NCI-H1048 (cell line): ENCODE measurements at regions not wholly inside any gene's neighbourhood (a gene's known extent, or its start where the extent isn't known, plus 50 kb on each side); places are given as distances from the start of the nearest gene placed in this dataset.

ENCODE experiments used
- DNase-seq: peaks from one replicate; lab custom pipeline; 2025; lab: John Stamatoyannopoulos, UW

DNA sequence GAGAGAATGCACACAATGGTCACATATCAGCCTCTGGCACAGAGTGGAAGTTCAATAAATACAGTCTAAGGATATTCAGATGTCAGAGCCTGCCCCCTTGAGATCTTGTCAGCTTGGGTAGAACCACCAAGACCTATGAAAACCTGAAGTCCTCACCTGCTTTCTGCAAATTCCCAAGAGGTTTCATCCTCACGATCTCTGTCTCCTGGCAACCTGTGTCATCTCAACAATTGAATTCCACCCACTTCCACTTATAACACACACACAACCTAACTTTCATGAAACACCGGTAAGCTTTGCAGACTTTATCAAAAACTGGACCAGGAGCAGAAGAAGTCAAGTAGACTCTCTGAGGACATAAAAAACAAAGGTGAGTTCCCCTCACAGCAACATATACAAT lies 151.6 kb upstream of the SLC30A5 start:
- no peak for DNase-seq

DNA sequence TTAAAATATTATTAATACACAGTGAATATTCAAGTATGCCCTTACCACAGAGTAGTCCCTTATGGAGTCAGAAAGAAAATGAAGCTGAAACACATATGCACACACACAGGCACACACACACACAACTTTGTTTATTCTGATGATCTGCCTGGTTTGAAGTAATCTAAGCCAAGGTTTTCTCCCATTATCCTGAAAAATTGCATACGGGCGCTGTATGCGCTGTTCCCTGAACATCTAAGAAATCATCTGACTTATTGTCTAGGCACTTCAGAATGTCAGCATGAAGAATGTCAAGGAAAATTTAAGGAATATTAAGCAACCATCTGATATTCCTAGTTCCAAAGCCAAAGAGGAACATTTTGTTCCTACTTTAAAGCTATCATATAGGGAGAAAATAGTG lies 147.1 kb upstream of the SLC30A5 start:
- no peak for DNase-seq

DNA sequence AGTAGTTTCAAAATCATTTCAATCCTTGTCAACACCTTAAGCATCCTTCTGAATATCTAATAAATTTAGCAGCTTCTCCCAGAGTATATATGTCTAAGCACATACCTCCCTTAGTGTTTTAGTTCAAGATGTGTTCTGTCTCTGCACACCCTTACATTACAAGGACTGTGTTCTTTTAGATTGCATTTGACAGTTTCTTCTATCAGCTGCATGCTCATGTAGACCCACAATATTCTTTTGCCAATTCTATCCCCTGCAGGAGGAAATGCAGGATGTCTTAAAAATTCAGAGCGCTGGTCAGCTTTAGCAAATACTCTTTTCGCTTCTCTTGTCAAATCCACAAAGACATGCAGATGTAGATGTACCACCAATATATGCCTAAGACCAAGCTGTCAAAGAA lies 145.8 kb upstream of the SLC30A5 start:
- DNase-seq, result no peak

DNA sequence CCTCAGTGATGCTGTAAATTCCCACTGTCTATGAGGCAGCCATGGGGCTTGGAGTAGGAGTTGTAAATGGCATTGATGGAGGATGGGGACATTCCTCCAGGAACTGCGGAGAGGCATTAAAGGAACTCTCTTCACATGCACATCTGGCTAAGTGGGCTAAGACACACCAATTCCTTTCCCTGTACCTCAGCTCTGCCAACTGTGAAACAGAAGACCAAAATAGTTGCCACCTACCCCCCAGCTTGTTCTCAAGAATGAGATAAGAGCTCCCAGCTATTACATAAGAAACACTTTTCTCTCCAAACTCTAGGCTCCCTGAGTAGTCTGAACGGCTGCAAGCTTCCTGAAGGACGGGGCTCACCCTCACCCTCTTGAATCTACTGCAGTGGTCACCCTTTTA lies 144.6 kb upstream of the SLC30A5 start:
- DNase-seq, result no peak

DNA sequence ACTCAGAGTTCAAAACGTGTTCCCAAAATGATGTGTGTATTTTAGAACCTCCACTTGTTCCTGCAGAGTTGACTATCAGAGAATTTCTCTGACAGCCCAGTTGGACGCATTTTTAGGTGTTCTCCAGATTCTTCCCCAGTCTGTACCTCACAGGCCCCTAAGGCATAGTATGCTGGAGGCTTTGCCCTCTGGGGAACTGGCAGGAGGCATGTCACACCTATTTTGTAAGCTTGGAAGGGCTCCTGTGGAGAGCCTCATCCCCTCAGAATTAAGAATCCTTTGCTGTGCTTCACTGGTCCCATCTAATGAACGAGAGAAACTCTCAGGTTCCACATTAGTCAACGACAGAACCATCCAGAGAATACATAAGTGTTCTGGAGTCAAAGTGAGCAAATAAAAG lies 144.1 kb upstream of the SLC30A5 start:
- no peak for DNase-seq

DNA sequence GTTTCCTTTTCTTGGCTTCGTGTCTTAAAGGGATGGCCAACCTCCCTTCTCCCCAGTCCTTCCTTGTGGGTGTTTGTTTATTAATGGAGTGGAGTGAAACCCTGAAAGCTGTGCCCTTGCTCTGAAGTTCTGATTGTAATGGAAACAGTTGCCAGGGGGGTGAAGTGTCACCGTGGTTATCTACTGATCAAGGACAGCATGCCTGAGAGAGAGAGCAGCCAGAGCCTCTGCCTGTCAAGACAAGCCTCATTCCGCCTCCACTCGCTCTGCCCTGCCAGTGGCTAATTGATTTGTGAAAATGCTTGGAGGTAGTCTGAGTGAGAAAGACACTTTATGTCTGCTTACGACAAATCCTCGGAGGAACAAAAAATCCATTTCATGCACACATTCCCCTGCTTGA lies 143.7 kb upstream of the SLC30A5 start:
- DNase-seq, result no peak

DNA sequence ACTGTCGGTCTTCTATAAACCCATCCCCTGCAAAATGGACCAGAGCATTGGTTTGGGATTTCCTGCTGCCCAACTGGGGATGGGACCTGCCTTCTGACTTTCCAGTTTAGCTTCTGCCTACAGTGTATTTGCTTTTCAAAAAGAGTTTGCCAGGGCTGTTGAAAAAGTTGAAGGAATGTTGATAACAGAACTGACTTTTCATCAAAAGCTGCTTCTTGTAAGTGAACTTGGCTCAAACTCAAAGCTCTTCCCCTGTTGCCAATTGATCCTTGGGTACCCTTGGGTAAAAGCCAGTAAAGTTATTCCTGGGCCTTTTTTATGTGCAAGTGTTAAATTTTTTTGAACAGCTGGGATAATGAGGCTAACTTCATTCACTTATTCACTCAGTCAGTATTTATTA lies 142.9 kb upstream of the SLC30A5 start:
- DNase-seq, result no peak

DNA sequence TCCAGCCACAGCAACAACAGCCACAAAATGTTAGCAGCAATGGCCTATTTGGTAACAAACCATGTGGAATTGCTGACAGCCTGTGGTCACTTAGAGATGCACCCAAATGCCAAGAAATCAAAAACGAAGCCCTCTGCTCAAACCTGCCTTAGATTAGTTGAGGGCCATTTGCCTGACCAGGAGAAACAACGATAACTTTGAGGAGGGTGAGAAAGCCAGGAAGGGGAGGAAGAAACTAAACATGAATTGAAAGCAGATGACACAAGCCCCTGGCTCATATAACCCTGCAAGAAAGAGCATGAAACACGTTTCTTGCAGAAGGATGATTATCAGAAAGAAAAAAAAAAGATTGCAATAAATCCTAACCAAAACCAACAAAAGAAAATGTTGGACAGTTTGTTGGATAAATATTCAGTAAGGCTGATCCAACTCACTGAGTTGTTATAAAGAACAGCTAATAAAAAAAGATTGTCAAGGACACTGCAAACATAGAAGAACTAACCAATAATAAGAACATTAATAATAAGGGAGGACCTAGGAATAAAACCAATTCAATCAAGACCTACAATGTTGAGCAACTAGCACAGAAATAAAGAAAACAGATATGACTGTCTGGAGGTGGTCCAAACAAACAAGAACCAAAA lies 140.5 kb upstream of the SLC30A5 start:
- DNase-seq, result no peak

DNA sequence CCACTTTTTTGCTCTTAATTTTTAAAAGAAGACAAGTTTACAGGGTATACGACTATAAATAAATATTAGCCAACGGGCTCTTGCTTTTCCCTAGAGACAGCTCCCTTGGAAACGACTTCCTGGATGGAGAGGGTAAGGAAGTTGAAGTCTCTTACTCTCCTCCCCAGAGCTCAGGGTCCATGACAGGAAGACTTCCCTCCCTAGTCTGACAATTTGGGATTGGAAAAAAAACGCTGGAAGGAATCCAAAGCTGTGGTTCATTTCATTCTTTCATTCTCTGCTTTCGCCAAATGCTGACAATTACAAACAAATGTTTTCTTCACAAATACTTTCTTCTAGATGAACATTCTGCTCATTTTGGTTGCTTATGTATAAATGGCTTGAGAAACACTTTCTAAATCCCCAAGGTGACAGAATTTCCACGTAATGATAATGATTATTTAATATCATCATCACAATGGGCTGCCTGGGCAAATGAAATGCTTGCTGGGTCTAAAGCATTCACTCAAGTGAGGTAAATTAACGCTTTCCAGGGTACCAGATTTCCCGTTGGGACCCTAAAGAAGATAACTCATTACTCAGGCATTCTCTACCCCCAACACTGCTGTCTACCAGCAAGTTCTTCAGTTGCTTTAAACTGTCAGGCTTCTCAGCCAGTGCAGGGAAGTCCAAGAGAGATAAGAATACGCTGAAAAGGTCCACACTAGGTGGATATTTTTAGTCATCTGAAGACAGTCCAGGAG lies 139.8 kb upstream of the SLC30A5 start:
- DNase-seq, result no peak

DNA sequence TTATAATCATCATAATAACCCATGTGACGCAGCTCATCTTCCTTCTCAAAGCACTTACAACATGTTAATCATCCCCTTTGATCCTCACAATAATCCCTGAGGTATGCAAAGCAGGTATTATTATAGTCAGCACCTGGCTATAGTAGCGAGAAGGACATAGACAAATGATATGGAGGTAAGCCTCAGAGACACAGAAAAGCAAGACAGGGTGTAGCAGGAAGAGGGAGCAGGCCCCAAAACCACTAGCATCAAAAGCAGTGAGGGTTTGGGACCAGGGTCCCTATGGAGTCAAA lies 139.2 kb upstream of the SLC30A5 start:
- no peak for DNase-seq

DNA sequence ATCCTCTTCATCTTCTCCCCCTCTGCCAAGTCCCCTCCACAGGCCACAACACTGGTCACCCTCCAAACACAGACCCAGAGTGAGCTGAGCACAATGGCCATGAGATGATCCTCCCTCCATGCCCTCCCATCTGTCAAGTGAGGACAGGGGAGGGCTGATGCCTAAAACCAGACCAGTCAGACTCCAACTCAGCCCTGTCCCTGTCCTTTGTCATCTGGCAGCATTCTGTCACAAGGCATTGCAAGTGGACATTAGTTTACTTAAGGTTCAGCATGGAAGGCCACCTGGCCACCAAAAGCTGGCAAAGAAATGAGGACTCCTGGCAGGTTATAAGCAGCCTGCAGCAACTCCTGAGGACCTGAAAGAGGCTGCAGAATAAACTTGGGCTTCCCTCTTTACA lies 136.2 kb upstream of the SLC30A5 start:
- no peak for DNase-seq

DNA sequence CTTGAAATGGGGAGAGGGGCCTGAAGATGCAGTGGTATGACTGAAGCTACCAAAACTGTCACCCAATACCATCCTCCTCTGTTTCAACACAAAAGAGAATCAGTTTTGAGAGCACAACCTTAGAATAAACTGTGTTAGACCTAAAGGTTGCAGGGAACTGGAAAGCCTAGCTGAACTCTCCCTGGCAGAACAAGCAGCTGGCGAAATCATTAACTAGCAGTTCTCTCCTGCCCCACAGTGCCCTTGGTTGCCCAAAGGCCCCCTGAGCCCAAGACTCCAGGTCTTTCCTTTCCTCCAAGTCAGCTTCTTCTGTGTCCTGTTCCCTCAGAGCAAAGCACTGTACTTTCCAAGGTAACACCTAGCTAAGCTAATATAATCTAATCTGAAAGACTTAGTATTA lies 135.4 kb upstream of the SLC30A5 start:
- DNase-seq, result no peak

DNA sequence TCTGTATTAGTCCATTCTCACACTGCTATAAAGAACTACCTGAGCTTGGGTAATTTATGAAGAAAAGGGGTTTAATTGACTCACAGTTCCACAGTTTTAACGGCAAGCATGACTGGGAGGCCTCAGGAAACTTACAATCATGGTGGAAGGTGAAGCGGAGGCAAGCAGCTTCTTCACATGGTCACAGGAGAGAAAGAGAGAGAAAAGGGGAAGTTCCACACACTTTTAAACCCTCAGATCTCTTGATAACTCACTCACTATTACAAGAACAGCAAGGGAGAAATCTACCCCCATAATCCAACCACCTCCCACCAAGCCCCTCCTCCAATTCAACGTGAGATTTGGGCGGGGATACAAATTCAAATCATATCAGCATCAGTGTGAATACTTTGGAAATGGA lies 133.4 kb upstream of the SLC30A5 start:
- no peak for DNase-seq

DNA sequence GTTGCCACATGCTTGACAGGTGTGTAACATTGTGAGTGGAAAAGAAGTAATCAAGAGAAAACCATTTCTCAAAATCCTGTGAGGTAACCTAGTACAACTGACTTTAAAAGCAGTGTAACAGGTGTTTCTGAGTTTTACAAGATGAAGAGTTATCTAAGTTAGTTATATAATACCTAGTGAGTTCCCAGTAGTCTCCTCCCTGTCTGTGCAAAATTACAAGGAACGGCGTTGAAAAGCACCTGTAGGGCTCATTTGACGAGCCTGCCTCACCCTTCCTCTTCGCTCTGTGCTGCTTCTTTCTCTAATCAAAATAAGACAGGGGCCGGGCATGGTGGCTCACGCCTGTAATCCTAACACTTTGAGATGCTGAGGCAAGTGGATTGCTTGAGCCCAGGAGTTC lies 132.9 kb upstream of the SLC30A5 start:
- DNase-seq, result no peak

DNA sequence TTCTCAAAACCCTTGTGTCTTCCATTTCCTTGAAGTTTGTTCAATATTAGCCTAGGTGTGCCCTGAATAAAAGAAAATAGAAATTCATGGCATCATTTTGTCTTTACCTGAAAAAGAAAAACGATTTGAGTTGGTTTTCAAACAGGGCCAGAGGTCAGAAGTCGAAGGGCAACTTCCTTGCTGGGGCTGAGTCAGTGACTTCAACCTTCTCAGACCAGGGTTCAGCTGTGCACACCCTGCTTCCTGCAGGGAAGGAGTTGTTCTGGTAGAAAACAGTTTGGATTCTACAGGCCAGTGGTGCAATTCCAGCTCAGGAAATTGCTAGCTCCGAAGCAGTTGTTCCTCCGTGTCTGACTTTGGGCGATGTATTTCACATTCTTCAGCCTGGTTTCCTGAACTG lies 132.1 kb upstream of the SLC30A5 start:
- no peak for DNase-seq

DNA sequence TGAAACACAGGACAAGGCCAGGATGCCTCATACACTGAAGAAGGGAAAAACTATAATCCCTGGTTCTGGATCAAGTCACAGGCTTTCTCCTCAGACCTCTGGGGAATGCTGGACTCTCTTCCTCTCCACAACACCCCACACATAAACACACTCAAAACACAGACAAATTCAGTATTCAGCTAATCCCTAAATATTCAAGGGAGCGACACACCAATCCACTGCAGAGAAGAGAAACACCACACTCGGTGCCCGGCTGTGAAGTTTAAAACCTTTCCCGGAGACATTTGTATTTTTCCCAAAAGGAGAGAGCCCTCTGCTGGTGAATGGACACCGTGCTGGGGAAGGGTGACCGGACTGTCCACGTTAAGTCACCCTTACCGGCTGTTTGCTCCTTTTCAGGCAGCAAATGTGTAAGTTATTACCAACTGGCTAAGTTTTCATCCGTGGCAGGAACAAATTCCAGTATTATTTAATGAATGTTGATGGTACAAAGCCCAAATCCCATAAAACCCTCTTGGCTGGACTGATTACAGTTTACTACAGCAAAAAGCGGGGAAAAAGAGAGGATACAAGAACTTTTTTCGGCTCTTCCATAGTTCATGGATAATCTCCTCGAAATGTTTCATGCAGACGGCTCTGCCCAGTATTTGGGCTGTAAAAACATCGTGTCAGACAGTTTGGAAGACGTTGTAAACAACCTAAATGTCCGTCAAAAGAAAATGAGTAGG lies 130.9 kb upstream of the SLC30A5 start:
- peak; percentile 28 for DNase-seq

DNA sequence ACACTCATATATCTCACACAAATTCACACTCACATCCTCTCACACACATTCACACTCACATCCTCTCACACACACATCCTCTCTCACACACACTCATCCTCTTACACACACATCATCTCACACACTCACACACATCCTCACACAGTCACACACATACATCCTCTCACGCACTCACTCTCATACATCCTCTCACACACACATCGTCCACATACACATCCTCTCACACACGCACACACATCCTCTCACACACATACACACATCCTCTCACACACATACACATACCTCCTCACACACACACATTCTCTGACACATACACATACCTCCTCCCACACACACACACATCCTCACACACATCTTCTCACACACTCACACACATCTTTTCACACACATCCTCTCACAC lies 129.1 kb upstream of the SLC30A5 start:
- DNase-seq, result no peak

DNA sequence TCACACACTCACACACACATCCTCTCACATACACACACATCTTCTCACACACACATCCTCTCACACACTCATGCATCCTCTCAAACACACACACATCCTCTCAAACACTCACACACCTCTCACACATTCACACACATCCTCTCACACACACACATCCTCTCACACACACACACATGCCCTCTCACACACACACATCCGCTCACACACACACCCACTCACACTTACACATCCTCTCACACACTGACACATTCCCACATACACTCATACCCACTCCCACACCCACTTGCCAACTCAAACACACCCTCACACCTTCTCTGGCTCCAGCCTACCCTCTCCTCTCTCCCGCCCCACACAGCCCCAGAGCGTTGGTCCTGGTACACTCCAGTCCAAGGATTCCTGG lies 127.9 kb upstream of the SLC30A5 start:
- DNase-seq, result no peak

DNA sequence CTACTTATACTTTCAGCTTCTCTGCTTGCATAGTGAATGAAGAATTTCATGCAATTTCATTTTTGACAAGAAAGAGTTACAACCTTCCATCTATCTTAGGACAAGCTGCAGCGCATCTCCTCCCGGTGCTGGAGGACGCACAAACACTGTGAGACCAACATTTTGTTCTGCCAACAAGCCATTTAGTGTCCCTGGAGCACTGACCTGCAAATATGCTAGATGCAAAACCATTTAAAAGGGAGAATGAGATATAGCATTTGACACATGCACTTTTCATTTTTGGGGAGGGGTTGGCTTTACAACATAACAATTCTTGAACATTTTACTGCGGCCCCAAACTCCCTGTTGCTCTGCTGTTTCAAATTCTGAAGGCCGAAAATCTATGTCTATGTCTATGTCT lies 127.2 kb upstream of the SLC30A5 start:
- DNase-seq, result no peak

DNA sequence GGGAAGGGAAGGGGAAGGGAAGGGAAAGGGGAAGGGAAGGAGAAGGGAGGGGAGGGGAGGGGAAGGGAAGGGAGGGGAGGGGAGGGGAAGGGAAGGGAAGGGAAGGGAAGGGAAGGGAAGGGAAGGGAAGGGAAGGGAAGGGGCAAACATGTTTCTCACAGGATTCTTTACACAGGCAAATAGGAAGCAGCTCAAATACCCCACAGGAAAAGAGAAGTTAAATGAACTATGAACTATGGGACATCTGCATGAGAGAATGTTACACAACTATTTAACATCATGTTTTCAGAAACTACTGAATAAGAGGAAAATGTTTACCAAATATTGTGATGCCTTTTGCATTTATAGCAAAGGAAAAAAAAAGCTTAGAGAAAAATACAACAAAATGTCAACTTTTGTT lies 125.4 kb upstream of the SLC30A5 start:
- DNase-seq, result no peak

DNA sequence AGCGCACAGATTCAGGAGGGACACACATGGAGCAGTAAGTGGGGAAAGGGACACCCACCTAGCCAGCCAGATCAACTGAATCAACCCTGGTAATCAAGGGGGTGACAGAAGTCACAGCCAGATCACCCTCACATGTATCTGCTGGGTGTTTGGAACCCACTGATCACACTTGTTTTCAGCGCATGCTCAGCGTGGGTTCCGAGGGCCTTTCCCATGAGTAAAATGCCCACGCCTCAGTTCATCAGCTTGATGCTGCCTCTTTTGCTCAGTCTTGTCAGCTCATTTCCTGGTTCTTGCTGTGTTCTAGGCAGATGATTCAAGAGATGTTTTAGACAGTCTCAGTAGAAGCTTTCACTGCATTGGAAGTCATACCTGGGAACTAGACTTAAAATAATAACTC lies 123.2 kb upstream of the SLC30A5 start:
- DNase-seq, result no peak

DNA sequence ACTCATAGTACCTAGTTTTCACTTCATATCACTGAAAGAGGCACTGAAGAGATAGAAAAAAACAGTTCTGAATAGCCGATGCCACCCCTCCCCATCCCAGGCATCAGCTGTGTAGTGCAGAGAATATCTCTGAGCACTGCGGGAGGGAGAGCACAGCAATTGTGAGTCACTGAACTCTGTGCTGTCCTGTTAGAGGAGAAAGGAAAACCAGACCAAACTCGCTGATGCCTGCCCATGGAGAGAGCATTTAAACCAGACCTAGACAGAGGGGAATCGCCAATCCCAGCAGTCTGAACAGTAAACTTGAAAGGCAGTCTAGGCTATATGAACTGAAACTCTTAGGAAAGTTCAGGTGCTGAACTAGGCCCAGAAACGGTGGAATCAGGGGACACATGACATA lies 120.1 kb upstream of the SLC30A5 start:
- DNase-seq, result no peak

DNA sequence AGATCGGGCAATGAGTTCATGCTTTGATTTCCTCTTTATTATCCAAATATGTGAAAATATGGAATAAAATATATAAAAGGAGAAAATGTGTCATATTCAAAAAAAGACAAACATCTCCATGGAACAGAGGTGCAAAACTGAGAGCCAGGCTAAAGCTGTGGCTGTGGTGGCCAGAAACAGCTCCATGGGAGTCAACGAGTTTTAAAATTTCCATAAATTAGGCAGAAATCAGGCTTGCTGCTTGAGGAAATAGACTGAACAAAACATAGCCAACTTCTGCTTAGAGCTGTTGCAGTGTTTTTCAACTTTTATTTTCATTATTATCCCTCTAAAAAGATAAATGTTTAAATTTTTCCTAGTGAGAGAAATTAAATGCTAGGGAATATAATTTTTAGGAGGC lies 110.8 kb upstream of the SLC30A5 start:
- DNase-seq, result no peak

DNA sequence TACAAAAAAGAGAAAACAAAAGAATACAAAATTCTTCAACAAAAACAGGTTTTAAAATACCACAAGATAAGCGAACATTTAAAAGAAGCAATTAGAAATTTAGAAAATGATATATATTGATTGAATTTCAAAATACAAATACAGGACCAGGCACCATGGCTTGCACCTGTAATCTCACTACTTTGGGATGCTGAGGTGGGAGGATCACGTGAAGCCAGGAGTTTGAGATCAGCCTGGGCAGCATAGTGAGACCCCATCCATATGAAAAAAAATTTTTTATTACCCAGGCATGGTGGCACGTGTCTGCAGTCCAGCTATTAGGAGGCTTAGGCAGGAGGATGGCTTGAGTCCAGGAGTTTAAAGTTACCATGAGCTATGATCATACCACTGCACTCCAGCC lies 109.9 kb upstream of the SLC30A5 start:
- no peak for DNase-seq
